ENCODE measurements at regions not wholly inside any gene's neighbourhood (a gene's known extent, or its start where the extent isn't known, plus 50 kb on each side); places are given as distances from the start of the nearest gene placed in this dataset.

DNA sequence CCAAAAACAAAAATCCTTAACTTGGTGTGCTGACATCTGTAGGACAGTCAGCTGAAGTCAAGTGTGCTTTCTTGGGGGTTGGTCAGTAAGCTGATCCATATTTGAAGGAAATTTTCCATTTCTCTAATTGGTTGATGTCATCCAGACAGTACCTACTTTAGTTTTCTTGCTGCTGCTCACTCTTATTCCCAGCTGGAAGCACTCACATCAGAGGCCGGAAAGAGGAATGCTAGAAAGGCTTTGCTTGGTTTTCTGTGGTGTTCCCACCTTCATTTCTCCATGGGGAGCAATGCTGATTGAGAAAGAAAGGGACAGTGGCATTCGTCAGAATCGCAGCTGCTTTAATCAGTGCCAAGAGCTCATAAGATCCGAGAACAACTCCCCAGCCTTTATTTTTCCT, 227.0 kb downstream of the C4orf33 start:
- intact Hi-C loops (cut with DNase I): no loop called here
- WGBS, 2 donors: 40 to 50% methylated on average over 4 of the region's 4 CpGs
- no peak for ATAC-seq

DNA sequence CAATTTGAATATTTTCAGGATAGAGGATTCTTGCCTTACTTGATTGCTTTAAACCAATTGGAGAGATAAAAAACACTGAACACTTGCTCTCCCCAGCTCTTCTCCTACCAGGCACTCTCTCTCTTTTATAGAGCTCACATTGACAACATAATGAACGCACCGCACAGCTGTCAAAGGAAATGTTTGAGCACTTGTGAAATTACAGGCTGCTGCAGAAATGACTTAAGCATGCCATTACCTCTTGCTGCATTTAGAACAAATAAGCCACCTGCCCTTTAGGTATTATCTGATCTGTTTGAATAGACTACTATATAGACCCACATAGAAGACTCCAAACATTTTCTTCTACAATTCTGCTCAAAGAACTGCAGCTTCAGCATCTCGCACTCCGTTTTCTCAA, 227.7 kb downstream of the C4orf33 start:
- 47 to 54% methylated on average over 4 of the region's 4 CpGs for WGBS, 2 donors
- DNase-seq (no peak), FAIRE-seq (no peak), ATAC-seq (no peak)
- Histone ChIP-seq H3K4me1 (no peaks in the 10 kb centered on the region), H3K27me3 (no peaks in the 10 kb centered on the region), H3K36me3 (no peaks in the 10 kb centered on the region), H3K4me3 (no peak overlapping the region), H3K27ac (no peak overlapping the region), H3K9me3 (no peaks in the 10 kb centered on the region)
- intact Hi-C loops (cut with DNase I): no loop called here
- TF ChIP-seq, protein P1, sequence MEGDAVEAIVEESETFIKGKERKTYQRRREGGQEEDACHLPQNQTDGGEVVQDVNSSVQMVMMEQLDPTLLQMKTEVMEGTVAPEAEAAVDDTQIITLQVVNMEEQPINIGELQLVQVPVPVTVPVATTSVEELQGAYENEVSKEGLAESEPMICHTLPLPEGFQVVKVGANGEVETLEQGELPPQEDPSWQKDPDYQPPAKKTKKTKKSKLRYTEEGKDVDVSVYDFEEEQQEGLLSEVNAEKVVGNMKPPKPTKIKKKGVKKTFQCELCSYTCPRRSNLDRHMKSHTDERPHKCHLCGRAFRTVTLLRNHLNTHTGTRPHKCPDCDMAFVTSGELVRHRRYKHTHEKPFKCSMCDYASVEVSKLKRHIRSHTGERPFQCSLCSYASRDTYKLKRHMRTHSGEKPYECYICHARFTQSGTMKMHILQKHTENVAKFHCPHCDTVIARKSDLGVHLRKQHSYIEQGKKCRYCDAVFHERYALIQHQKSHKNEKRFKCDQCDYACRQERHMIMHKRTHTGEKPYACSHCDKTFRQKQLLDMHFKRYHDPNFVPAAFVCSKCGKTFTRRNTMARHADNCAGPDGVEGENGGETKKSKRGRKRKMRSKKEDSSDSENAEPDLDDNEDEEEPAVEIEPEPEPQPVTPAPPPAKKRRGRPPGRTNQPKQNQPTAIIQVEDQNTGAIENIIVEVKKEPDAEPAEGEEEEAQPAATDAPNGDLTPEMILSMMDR (IDR thresholded peaks at IDR 0.05): no peak

More for the DNA sequence above, 227.0 kb downstream of the C4orf33 start:
- DNase-seq: no peak
- no peak overlapping the region for H3K27ac ChIP-seq
- no peaks in the 10 kb centered on the region for H3K36me3 ChIP-seq
- no peak overlapping the region for H3K4me3 ChIP-seq
- H3K4me1 ChIP-seq: no peaks in the 10 kb centered on the region
- H3K9me3 ChIP-seq: no peaks in the 10 kb centered on the region
- TF ChIP-seq, protein P1 (IDR thresholded peaks at IDR 0.05): no peak
- no peaks in the 10 kb centered on the region for H3K27me3 ChIP-seq
- FAIRE-seq: no peak

- TF ChIP-seq, protein P1 (IDR thresholded peaks at IDR 0.05): no peak
- no peak for DNase-seq
- H3K4me3 ChIP-seq: no peak overlapping the region
- H3K9me3 ChIP-seq: no peaks in the 10 kb centered on the region
- intact Hi-C loops (cut with DNase I): no loop called here
- H3K4me1 ChIP-seq: no peaks in the 10 kb centered on the region
- no peak for FAIRE-seq
- WGBS, 2 donors: 41 to 46% methylated on average over 7 of the region's 7 CpGs
- peak in 2 of 4 donors; percentile 18 to 39 for ATAC-seq
- no peaks in the 10 kb centered on the region for H3K27me3 ChIP-seq
- H3K27ac ChIP-seq: peak overlapping the region in 1 of 4 donors; percentile 2
- H3K36me3 ChIP-seq: no peaks in the 10 kb centered on the region
Observed at GRCh38 chr4:129326571-129327460, 230.9 kb downstream of the C4orf33 start.

DNA sequence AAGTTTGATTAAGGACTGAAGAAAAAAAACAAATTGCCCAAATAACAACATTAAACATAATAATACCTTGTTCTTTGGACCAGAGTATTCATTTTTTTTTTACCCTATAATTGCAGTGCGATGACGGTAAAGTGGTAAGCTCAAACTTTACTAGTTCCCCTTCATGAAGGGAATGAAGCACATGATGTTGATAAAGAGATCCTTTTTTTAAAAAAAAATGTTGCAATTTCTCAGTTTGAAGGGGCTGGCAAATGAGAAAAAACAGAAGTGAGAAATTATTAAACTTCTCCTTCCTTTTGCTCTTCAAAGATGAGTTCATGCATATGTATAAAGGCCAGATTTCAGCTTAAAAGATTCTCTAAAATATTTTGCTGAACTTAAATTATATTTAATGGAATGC, 231.7 kb downstream of the C4orf33 start:
- TF ChIP-seq, protein P1 (IDR thresholded peaks at IDR 0.05): no peak
- intact Hi-C loops (cut with DNase I): no loop called here
- Histone ChIP-seq H3K4me3 (no peak overlapping the region), H3K4me1 (no peaks in the 10 kb centered on the region), H3K9me3 (no peaks in the 10 kb centered on the region), H3K27me3 (no peaks in the 10 kb centered on the region), H3K36me3 (no peaks in the 10 kb centered on the region), H3K27ac (no peak overlapping the region)
- FAIRE-seq (no peak), ATAC-seq (peak in 2 of 4 donors; percentile 25 to 58), DNase-seq (no peak)
- WGBS, 2 donors: 90 to 96% methylated on average over 2 of the region's 2 CpGs

- 38 to 42% methylated on average over 3 of the region's 3 CpGs for WGBS, 2 donors
- TF ChIP-seq, protein P1 (IDR thresholded peaks at IDR 0.05): no peak
- no peaks in the 10 kb centered on the region for H3K4me1 ChIP-seq
- intact Hi-C loops (cut with DNase I): no loop called here
- peak; percentile 63 for FAIRE-seq
- H3K9me3 ChIP-seq: no peaks in the 10 kb centered on the region
- H3K27ac ChIP-seq: no peak overlapping the region
- no peak overlapping the region for H3K4me3 ChIP-seq
- no peaks in the 10 kb centered on the region for H3K36me3 ChIP-seq
- no peak for DNase-seq
- no peaks in the 10 kb centered on the region for H3K27me3 ChIP-seq
- peak in 1 of 4 donors; percentile 54 for ATAC-seq
Observed at GRCh38 chr4:129328162-129328561, 232.2 kb downstream of the C4orf33 start.

Measured in pancreas (tissue), 10 donors.